OCI-LY3 (cell line): ENCODE measurements at regions not wholly inside any gene's neighbourhood (a gene's known extent, or its start where the extent isn't known, plus 50 kb on each side); places are given as distances from the start of the nearest gene placed in this dataset.

Source experiments
- CTCF ChIP-seq: fragments of 200-600, 300-600 bp; sonication (generic); IDR thresholded peaks from 2 replicates; pipeline ENCODE4 v1.5.1; 2014; ENCODE audit warnings: antibody characterized with exemption, low read length, low read depth
- EZH2phosphoT487 ChIP-seq: fragments of 200-600 bp; shearing (Covaris generic); IDR thresholded peaks from 2 replicates; pipeline ENCODE4 v1.6.1; 2018; ENCODE audit warnings: antibody characterized with exemption, mixed run types, low read depth

GRCh38 chr4:27928761-27929540 lies 1068.3 kb downstream of the STIM2 start:
- TF ChIP-seq CTCF (no peak), EZH2phosphoT487 (no peak)
